ENCODE measurements at regions not wholly inside any gene's neighbourhood (a gene's known extent, or its start where the extent isn't known, plus 50 kb on each side); places are given as distances from the start of the nearest gene placed in this dataset.

- Histone ChIP-seq H4K20me1 (ENCODE audit: insufficient read depth) (no peaks in the 10 kb centered on the region), H3K79me2 (replicated peaks; ENCODE audit: insufficient read depth, low read length) (no peaks in the 10 kb centered on the region), H3K27me3 (ENCODE audit: insufficient read depth, low read depth, low read length) (no peaks in the 10 kb centered on the region), H3K4me3 (ENCODE audit: low read length) (no peak overlapping the region), H3K9ac (ENCODE audit: low read length) (no peak overlapping the region), H2AFZ (ENCODE audit: low read depth, low read length) (no peak overlapping the region), H3K9me2 (ENCODE audit: insufficient read depth, low read length) (no peaks in the 10 kb centered on the region), H3K4me2 (ENCODE audit: low read length) (no peak overlapping the region), H3K27ac (ENCODE audit: low read length) (no peak overlapping the region), H3K36me3 (ENCODE audit: insufficient read depth, low read length) (no peaks in the 10 kb centered on the region), H3K9me3 (ENCODE audit: low read length) (no peaks in the 10 kb centered on the region), H3F3A (ENCODE audit: insufficient read depth, low read length, poor library complexity, severe bottlenecking) (no peaks in the 10 kb centered on the region)
- TF ChIP-seq EZH2 (IDR thresholded peaks at IDR 0.05; ENCODE audit: borderline replicate concordance, insufficient read depth, low read length, poor library complexity, severe bottlenecking), result no peak
- no peak for TF ChIP-seq REST (IDR thresholded peaks at IDR 0.05; ENCODE audit: borderline replicate concordance)
- no peak for TF ChIP-seq MXI1 (conservative IDR thresholded peaks at IDR 0.05; ENCODE audit: poor library complexity, severe bottlenecking)
- no peak for TF ChIP-seq EP300 (conservative IDR thresholded peaks at IDR 0.05; ENCODE audit: poor library complexity, severe bottlenecking)
- TF ChIP-seq TAF1 (IDR thresholded peaks at IDR 0.05; ENCODE audit: low read depth), result no peak
- no peak for TF ChIP-seq CTCF (IDR thresholded peaks at IDR 0.05; ENCODE audit: poor library complexity, severe bottlenecking)
- no peak for TF ChIP-seq RAD21 (conservative IDR thresholded peaks at IDR 0.05)
- TF ChIP-seq SMC3 (conservative IDR thresholded peaks at IDR 0.05; ENCODE audit: poor library complexity), result no peak
- no peak for TF ChIP-seq POLR2AphosphoS5 (IDR thresholded peaks at IDR 0.05)
Measured at GRCh38 chr13:59468396-59468795, 695.3 kb downstream of the DIAPH3 start.

- no peak overlapping the region for H3K9ac ChIP-seq (ENCODE audit: low read length)
- TF ChIP-seq POLR2AphosphoS5 (IDR thresholded peaks at IDR 0.05) (no peak), RAD21 (conservative IDR thresholded peaks at IDR 0.05) (no peak), REST (IDR thresholded peaks at IDR 0.05; ENCODE audit: borderline replicate concordance) (no peak), SMC3 (conservative IDR thresholded peaks at IDR 0.05; ENCODE audit: poor library complexity) (no peak), MXI1 (conservative IDR thresholded peaks at IDR 0.05; ENCODE audit: poor library complexity, severe bottlenecking) (no peak), EP300 (conservative IDR thresholded peaks at IDR 0.05; ENCODE audit: poor library complexity, severe bottlenecking) (no peak), EZH2 (IDR thresholded peaks at IDR 0.05; ENCODE audit: borderline replicate concordance, insufficient read depth, low read length, poor library complexity, severe bottlenecking) (no peak), CTCF (IDR thresholded peaks at IDR 0.05; ENCODE audit: poor library complexity, severe bottlenecking) (no peak), TAF1 (IDR thresholded peaks at IDR 0.05; ENCODE audit: low read depth) (no peak)
Measured at GRCh38 chr13:59471106-59471505, 692.6 kb downstream of the DIAPH3 start.

More at GRCh38 chr13:59471106-59471505, 692.6 kb downstream of the DIAPH3 start:
- H3F3A ChIP-seq (ENCODE audit: insufficient read depth, low read length, poor library complexity, severe bottlenecking), result no peaks in the 10 kb centered on the region
- no peaks in the 10 kb centered on the region for H3K79me2 ChIP-seq (replicated peaks; ENCODE audit: insufficient read depth, low read length)
- no peaks in the 10 kb centered on the region for H4K20me1 ChIP-seq (ENCODE audit: insufficient read depth)
- no peak overlapping the region for H3K27ac ChIP-seq (ENCODE audit: low read length)
- H3K4me2 ChIP-seq (ENCODE audit: low read length), result no peak overlapping the region
- H3K4me3 ChIP-seq (ENCODE audit: low read length), result no peak overlapping the region
- H3K9me2 ChIP-seq (ENCODE audit: insufficient read depth, low read length), result no peaks in the 10 kb centered on the region
- H3K27me3 ChIP-seq (ENCODE audit: insufficient read depth, low read depth, low read length), result no peaks in the 10 kb centered on the region
- H3K36me3 ChIP-seq (ENCODE audit: insufficient read depth, low read length), result no peaks in the 10 kb centered on the region
- H3K9me3 ChIP-seq (ENCODE audit: low read length), result no peaks in the 10 kb centered on the region
- no peak overlapping the region for H2AFZ ChIP-seq (ENCODE audit: low read depth, low read length)
